GM20431 (cell line): ENCODE measurements at regions not wholly inside any gene's neighbourhood (a gene's known extent, or its start where the extent isn't known, plus 50 kb on each side); places are given as distances from the start of the nearest gene placed in this dataset.

ENCODE experiments used
- in situ Hi-C: fragments of 300-500 bp; cut with MseI, MboI; formaldehyde crosslinking; loops from one replicate; pipeline ENCODE4 v1.15.0; 2020; ENCODE audit warnings: low sequenced_read_pairs; ENCODE audit not compliant: unreplicated experiment

DNA sequence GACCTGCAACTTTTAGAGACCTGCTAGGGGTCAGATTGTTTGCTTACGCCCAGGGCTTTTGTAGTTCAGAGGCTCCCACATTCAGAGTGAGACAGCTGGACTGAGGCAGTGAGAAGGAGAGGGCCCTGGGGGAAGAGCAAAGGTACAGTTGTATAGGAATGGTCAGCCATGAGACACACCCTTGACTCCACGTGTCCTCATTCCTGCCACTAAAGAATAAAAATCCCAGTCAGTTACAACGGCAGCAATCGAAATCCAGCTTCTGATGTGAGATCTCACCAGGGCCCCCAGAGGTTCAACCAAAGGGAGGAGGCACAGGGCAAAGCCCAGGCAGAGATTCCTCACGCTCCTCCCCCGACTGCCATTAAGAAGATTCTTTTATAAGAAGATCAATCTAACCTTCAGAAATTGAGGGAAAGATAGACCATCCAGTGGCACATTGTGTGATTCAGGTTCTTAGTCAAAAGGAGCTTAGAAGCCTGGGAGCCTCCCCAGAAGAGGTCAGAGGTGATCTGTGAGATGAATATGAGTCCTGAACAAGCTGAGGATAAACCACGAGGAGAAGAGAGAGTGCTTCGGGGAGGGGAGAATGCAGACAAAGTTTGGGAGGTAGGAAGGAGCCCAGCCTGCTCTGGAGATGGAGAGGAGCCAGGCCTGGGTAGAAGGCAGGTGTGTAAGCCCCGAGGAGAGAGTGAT lies 317.0 kb downstream of the CYP26B1 start:
- in situ Hi-C loops: no loop called here

DNA sequence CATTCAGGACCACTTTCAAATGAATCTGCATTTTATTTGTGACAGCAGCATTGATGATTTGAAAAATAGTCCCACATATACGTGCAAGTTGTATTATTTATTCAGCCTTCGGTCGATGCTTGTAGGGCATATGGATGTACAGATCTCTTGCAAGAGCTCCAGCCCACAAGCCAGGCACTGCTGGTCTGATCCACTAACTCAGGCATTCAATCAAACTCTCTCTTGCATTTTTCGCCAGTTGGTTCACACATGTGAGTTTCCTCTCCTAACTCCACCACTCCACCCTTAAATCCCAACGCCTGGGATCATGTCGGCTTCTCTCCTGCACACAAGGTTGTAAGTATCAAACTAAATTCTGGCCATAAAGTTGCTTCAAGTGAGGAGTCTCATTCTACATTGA lies 318.7 kb downstream of the CYP26B1 start:
- in situ Hi-C loops: no loop called here

- in situ Hi-C loops: no loop called here
Observed at GRCh38 chr2:71827973-71828372, 319.7 kb downstream of the CYP26B1 start.

DNA sequence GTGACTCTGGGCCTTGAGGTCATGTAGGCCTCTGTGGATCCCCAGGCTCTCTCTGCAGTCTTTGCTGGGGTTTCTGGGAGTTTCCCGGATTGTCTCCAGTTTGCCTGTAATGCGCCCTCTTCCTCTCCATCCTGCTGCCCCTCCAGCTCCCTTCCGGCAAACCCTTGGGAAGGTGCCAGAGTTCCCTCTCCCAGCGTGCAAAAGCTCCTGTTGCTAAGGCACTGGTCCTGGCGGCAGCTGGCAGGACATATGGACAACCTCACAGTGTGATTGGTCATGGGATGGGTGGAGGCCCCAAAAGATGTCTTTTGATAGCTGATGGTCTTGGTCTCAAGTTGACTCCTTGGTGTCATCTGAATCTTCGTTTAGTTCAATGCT lies 320.1 kb downstream of the CYP26B1 start:
- in situ Hi-C loops: no loop called here

DNA sequence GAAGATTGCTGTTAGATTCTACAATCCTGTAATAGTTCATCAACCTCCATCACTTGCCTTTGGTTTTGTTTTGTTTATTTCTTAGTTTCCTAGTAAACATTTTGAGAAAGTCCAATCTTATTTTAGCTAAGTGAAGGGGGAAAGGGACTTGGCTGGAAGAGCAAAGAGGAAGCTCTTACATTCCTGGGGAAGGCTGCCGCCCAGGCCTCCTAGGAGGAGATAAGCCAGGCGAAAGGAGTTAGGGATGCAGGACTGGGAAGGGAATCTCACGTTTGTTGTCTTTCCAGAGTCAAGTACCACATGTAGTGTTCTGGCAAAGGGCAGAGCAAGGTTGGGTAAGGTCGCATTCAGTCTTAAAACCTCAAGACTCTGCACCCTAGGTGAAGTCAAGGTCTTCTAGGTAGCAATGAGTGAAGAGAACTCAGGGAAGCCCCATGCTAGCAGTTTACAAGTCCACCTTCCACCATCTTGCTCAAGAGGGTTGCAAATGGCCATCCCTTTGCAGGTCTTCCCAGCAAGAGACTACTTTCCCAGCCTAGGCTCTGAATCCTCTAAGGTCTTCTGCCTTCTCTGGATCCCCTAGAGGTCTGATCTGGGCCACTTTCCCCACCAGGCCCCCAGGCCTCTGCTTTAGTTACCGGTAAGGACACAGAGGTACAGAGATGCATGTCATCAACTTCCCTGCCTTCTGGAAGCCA lies 320.7 kb downstream of the CYP26B1 start:
- in situ Hi-C loops: no loop called here

- in situ Hi-C loops: no loop called here
Observed at GRCh38 chr2:71826299-71826698, 321.4 kb downstream of the CYP26B1 start.

DNA sequence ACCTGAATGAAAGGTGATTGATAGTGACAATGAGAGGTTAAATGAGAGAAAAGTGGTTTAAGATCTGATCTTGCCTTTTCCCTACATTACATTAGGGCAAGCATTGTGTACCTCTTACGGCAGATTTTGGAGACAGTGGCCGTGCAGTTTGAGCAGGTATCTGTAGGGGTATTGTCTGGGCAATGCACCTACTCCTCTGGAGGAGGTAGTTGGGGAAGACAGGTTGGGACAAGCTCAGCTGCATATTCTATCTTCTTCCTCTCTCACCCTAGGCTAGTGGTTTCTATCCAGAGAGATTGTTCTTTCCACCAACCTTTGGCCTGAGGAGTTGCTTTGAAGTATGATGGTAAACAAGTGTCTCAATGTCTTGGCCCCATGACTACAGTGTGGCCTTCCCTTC lies 323.2 kb downstream of the CYP26B1 start:
- in situ Hi-C loops: no loop called here

GRCh38 chr2:71823526-71823925 lies 324.1 kb downstream of the CYP26B1 start:
- in situ Hi-C loops: no loop called here

DNA sequence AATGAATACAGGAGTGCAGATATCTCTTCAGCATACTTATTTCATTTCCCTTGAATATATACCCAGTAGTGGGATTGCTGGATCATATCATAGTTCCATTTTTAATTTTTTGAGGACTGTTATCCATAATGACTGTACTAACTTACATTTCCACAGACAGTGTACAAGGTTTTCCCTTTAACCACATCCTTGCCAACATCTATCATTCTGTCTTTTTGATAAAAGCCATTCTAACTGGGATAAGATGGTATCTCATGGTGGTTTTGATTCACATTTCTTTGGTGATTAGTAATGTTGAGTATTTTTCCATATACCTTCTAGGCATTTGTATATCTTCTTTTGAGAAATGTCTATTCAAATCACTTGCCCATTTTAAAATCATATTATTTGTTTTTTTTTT lies 325.2 kb downstream of the CYP26B1 start:
- in situ Hi-C loops: no loop called here

DNA sequence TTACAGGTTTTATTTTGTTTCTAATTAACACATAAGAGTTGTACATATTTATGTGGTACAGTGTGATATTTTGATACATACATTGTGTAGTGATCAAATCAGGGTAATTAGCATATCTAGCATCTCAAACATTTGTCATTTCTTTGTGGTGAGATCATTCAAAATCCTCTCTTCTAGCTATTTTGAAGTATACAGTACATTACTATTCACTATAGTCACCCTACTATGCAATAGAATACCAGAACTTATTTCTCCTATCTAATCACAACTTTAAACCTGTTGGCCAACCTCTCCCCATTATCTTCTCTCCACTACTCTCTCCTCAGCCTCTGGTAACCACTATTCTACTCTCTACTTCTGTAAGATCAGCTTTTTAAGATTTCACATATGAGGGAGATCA lies 325.8 kb downstream of the CYP26B1 start:
- in situ Hi-C loops: no loop called here

DNA sequence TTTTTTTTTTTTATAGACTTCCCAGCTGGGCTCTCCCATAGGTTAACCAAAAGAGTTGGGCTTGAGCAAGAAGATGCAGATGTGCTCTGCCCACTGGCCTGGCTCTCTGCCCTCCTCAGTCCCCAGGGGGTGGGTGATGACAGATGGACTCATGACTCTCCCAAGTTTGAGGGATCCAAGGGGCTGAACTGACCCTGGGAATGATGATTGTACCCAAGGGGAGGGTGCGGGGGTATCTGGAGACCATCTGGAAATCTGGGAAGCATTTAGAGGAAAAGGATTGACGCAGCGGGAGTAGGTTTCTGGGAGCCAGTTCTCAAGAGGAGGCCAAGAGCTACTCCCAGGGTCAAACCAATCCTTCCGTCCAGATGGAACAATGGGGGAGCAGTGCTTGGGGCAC lies 330.8 kb downstream of the CYP26B1 start:
- in situ Hi-C loops: no loop called here

DNA sequence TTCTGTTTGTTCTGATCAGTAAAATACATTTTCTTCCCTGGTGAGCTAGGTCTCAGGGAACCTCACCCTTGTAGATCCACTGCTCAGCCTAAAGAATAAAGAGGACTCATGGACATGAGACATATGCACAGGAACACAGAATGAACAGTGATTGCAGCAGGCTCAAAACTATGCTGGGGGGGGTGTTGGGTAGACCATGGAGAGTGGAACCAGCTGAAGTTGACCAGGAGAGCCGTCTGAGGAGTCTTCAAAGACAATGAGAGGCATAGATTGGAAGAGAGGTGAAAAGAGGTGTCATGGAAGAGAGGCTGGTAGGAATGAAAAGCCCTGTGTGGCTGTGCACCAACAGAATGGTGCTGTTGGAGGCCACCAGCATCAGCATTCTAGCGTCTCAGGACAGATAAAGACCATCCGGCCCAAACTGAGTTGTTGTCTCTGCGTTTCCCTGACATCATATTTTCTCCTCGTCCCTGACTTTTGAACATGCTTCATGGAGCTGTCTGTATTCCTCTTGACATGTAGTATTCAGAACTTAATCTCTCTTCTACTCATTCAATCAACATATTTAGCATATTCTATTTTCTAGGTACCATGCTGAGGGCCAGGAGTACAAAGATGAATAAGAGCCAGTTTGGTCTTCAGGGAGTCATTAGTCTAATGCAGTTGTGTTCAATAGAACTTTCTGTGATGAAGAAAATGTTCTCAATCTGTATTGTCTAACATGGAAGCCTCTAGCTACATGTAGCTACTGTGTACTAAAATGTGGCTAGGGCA lies 331.8 kb downstream of the CYP26B1 start:
- in situ Hi-C loops: no loop called here

- in situ Hi-C loops: no loop called here
Observed at GRCh38 chr2:71814885-71815284, 332.8 kb downstream of the CYP26B1 start.

DNA sequence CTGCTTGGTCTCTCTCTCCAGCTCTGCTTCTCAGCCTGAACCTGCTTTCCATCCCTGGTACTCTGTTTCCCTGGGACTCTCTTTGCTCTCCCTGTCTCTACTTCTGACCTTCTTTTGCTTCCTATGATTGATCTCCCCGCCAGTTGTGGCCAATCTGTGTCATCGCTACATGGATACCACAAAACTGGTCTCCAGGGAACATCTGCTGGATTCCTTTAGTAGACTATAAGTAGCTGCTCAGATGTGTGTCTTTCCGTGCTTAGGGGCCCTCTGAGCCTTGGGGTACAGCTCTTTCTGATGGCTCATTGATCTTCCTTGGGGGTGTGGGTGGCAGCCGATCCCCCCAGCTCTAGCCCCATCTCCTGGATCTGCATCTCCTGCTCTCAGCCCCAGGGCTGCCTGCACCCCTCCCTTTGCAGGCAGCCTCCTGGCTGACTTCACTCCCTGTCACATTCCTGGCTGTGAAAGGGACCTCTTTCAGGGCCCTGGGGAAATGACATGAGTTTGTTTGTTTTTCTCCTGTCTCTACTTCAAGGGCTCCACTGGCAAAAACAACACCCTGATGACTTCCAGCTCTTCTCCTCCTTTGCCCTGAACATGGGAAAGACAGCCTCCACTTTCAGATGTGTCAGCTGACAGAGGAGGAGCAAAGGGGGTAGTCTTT lies 333.7 kb downstream of the CYP26B1 start:
- in situ Hi-C loops: no loop called here

- in situ Hi-C loops: no loop called here
Observed at GRCh38 chr2:71813315-71813714, 334.3 kb downstream of the CYP26B1 start.

GRCh38 chr2:71812736-71813135 lies 334.9 kb downstream of the CYP26B1 start:
- in situ Hi-C loops: no loop called here

- in situ Hi-C loops: no loop called here
Observed at GRCh38 chr2:71811726-71812125, 335.9 kb downstream of the CYP26B1 start.

DNA sequence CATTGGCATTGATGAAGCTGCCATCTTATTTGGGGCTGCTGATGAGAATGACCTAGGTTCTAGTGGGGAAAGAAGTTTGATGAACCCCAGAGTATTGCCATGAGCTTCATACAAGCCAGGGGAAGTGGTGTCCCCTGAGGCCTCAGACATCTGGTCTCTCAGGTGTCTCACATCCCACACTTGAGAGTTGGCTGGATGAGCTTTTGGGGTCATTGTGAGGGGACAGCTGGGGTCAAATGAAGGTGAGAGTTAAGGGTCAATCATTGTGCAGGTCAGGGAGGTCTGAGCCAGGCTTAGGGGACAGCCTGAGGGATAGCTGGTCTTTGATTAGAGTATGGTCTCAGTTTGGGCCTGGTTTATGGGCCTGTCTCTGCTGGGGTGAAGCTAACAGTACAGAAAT lies 336.5 kb downstream of the CYP26B1 start:
- in situ Hi-C loops: no loop called here

DNA sequence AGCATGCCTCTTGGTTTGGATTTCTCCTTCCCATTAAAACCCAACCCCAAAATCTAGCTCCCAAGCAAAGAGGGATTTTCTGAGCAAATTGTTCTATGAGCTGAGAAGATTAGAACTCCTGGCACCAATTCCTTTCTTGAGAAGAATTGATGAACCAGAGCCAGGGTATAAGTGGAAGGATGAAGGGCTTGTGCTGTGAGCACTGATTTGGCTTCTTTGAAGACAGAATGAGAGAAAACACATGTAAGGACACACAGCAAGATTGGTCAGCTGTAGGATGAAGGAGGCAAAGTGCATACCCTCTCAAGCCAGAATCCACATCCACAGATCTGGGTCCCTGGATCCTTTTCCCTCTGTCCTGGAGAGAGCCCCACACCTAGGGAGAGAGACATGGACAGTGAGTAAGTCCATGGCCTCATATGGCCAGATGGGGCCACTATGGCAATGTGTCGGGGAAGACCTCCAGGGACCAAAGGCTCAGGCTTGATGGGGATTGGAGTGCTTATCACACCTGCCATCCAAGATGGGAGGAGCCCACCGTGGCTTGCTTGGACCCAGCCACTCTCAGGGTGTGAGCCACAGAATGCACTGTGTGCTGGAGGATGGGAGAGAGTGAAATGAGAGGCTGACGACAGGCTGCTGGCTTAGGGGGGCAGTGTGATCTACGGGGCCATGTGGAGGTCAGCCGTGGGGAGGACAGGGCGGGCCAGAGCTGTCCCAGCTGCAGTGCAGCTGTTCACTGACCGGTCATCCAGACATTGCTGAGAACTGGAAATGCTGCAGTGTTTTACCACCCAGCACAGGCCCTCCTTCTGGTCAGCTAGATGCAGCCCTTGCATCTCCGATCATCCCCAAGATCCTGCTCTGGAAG lies 339.8 kb downstream of the CYP26B1 start:
- in situ Hi-C loops: no loop called here

DNA sequence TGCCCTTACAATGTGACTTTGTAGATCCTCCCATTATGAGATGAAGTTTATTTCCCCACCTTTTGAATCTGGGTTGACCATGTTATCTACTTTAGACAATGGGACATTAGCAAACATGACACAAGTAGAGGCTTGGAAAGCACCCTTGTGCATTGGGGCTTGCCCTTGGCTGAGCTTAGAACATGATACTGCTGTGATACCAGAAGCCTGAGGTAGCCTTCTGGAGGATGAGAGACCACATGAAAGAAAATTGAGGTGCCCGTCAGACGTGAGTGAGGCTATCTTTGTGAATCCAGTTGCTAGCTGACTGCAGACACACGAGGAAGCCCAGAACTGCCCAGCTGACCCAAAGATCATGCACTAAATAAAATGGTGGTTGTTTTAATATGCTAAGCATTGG lies 341.2 kb downstream of the CYP26B1 start:
- in situ Hi-C loops: no loop called here
